BE2C (cell line): ENCODE measurements at regions not wholly inside any gene's neighbourhood (a gene's known extent, or its start where the extent isn't known, plus 50 kb on each side); places are given as distances from the start of the nearest gene placed in this dataset.

Experiments
- DNase-seq: peaks from one replicate; pipeline ENCODE4 v3.0.0-alpha.2; 2020
- H3K27me3 ChIP-seq: fragments of 250-450 bp; sonication (Bioruptor Pico); 2 replicates; pipeline ENCODE4 v1.5.1; 2020; ENCODE audit warnings: mild to moderate bottlenecking
- H3K36me3 ChIP-seq: fragments of 250-450 bp; sonication (Bioruptor Pico); 2 replicates; pipeline ENCODE4 v1.5.1; 2020; ENCODE audit warnings: mild to moderate bottlenecking
- H3K4me1 ChIP-seq: fragments of 250-450 bp; sonication (Bioruptor Pico); 2 replicates; pipeline ENCODE4 v1.5.1; 2020
- H3K4me3 ChIP-seq: 2 replicates; pipeline ENCODE4 v1.5.1; 2011; ENCODE audit warnings: low read depth, low read length
- H3K9me3 ChIP-seq: fragments of 250-450 bp; sonication (Bioruptor Pico); 2 replicates; pipeline ENCODE4 v1.5.1; 2020
- CTCF ChIP-seq: IDR thresholded peaks from 2 replicates; pipeline ENCODE4 v1.5.1; 2012; ENCODE audit warnings: mild to moderate bottlenecking, low read depth, low read length

GRCh38 chr10:31754803-31755624 is 173.6 kb downstream of the ARHGAP12 start:
- TF ChIP-seq CTCF, result no peak
- Histone ChIP-seq H3K36me3 (no peaks in the 10 kb centered on the region), H3K27me3 (no peaks in the 10 kb centered on the region), H3K9me3 (no peaks in the 10 kb centered on the region), H3K4me3 (no peak overlapping the region), H3K4me1 (peaks cover 33% of the 10 kb centered on the region)
- no peak for DNase-seq

GRCh38 chr10:31753681-31754080 is 174.9 kb downstream of the ARHGAP12 start:
- H3K4me1 ChIP-seq, result peaks cover 43% of the 10 kb centered on the region
- DNase-seq, result no peak
- H3K27me3 ChIP-seq, result no peaks in the 10 kb centered on the region
- no peaks in the 10 kb centered on the region for H3K36me3 ChIP-seq
- H3K9me3 ChIP-seq, result no peaks in the 10 kb centered on the region
- no peak for TF ChIP-seq CTCF
- H3K4me3 ChIP-seq, result no peak overlapping the region

- Histone ChIP-seq H3K4me3 (no peak overlapping the region), H3K9me3 (no peaks in the 10 kb centered on the region), H3K36me3 (no peaks in the 10 kb centered on the region), H3K27me3 (no peaks in the 10 kb centered on the region), H3K4me1 (peaks cover 28% of the 10 kb centered on the region)
- TF ChIP-seq CTCF, result no peak
- no peak for DNase-seq
Measured at GRCh38 chr10:31752170-31752569, 176.5 kb downstream of the ARHGAP12 start.

- Histone ChIP-seq H3K4me1 (peaks cover 28% of the 10 kb centered on the region), H3K36me3 (no peaks in the 10 kb centered on the region), H3K27me3 (no peaks in the 10 kb centered on the region), H3K9me3 (no peaks in the 10 kb centered on the region), H3K4me3 (no peak overlapping the region)
- TF ChIP-seq CTCF, result no peak
- no peak for DNase-seq
Measured at GRCh38 chr10:31751738-31752080, 176.9 kb downstream of the ARHGAP12 start.

GRCh38 chr10:31751051-31751737 is 177.4 kb downstream of the ARHGAP12 start:
- Histone ChIP-seq H3K27me3 (no peaks in the 10 kb centered on the region), H3K9me3 (no peaks in the 10 kb centered on the region)
- DNase-seq, result no peak

More at GRCh38 chr10:31751051-31751737, 177.4 kb downstream of the ARHGAP12 start:
- Histone ChIP-seq H3K36me3 (no peaks in the 10 kb centered on the region), H3K4me3 (no peak overlapping the region), H3K4me1 (peaks cover 28% of the 10 kb centered on the region)
- no peak for TF ChIP-seq CTCF
